Lower leg skin (tissue), 4 donors: ENCODE measurements at regions not wholly inside any gene's neighbourhood (a gene's known extent, or its start where the extent isn't known, plus 50 kb on each side); places are given as distances from the start of the nearest gene placed in this dataset.

ENCODE experiments used
- DNase-seq, 2 donors: peaks; one replicate each; pipeline ENCODE4 v3.0.0-alpha.2; 2019; ENCODE audit warnings: low spot score in 2 of 2
- H3K4me3 ChIP-seq: fragments of 200-600 bp; sonication (generic); 2 replicates; pipeline ENCODE4 v1.5.1; 2017; ENCODE audit warnings: mild to moderate bottlenecking, low read depth; ENCODE audit not compliant: poor library complexity, severe bottlenecking
- CTCF ChIP-seq, 3 donors: fragments of 450-650 bp; IDR thresholded peaks; one replicate each; pipeline ENCODE4 v1.5.1; 2016; ENCODE audit warnings: antibody characterized with exemption in 3 of 3, mild to moderate bottlenecking in 3 of 3, moderate library complexity in 2 of 3
- POLR2A ChIP-seq, 2 donors: fragments of 450-650 bp; IDR thresholded peaks; one replicate each; pipeline ENCODE4 v1.6.1; 2016 to 2017; ENCODE audit warnings: antibody characterized with exemption in 2 of 2, mild to moderate bottlenecking in 1 of 2, moderate library complexity in 1 of 2
- WGBS, 2 donors: methylation state at CpG; one replicate each; pipeline ENCODE4 v1.1.5; 2018; 5-methylcytosine and 5-hydroxymethylcytosine counted together
- intact Hi-C: fragments of 100-400 bp; cut with DNase I; formaldehyde crosslinking; loops from one replicate; pipeline ENCODE4 v1.15.0; 2023; ENCODE audit warnings: low total_unique reads

- DNase-seq = no peak
- intact Hi-C loops = no loop called here
- no peak overlapping the region for H3K4me3 ChIP-seq
- TF ChIP-seq CTCF (IDR thresholded peaks at IDR 0.05) = no peak
- no peak for TF ChIP-seq POLR2A (IDR thresholded peaks at IDR 0.05)
- 68 to 70% methylated on average over 6 of the region's 6 CpGs for WGBS, 2 donors
Observed at GRCh38 chr11:82105331-82105998, 628.2 kb downstream of the FAM181B start.

GRCh38 chr11:82092904-82093303 lies 640.8 kb downstream of the FAM181B start:
- TF ChIP-seq CTCF (IDR thresholded peaks at IDR 0.05) (no peak), POLR2A (IDR thresholded peaks at IDR 0.05) (no peak)
- no peak for DNase-seq
- no peak overlapping the region for H3K4me3 ChIP-seq
- intact Hi-C loops = no loop called here

- DNase-seq = no peak
- 84 to 89% methylated on average over 5 of the region's 5 CpGs for WGBS, 2 donors
- TF ChIP-seq POLR2A (IDR thresholded peaks at IDR 0.05) (no peak), CTCF (IDR thresholded peaks at IDR 0.05) (no peak)
- intact Hi-C loops = no loop called here
- no peak overlapping the region for H3K4me3 ChIP-seq
Observed at GRCh38 chr11:82089426-82089825, 644.2 kb downstream of the FAM181B start.

- WGBS, 2 donors = 70 to 75% methylated on average over 4 of the region's 4 CpGs
- TF ChIP-seq POLR2A (IDR thresholded peaks at IDR 0.05) = no peak
- H3K4me3 ChIP-seq = no peak overlapping the region
- no peak for DNase-seq
- intact Hi-C loops = no loop called here
Observed at GRCh38 chr11:82085493-82085892, 648.2 kb downstream of the FAM181B start.

GRCh38 chr11:82082976-82083375 lies 650.7 kb downstream of the FAM181B start:
- DNase-seq = no peak
- intact Hi-C loops = no loop called here
- TF ChIP-seq POLR2A (IDR thresholded peaks at IDR 0.05) (no peak), CTCF (IDR thresholded peaks at IDR 0.05) (no peak)
- WGBS, 2 donors = 15 to 21% methylated on average over 2 of the region's 2 CpGs
- H3K4me3 ChIP-seq = no peak overlapping the region

GRCh38 chr11:82080160-82080559 lies 653.5 kb downstream of the FAM181B start:
- DNase-seq = no peak
- intact Hi-C loops = no loop called here
- TF ChIP-seq CTCF (IDR thresholded peaks at IDR 0.05) (no peak), POLR2A (IDR thresholded peaks at IDR 0.05) (no peak)
- H3K4me3 ChIP-seq = no peak overlapping the region
- 48 to 56% methylated on average over 2 of the region's 2 CpGs for WGBS, 2 donors
